ENCODE measurements at regions not wholly inside any gene's neighbourhood (a gene's known extent, or its start where the extent isn't known, plus 50 kb on each side); places are given as distances from the start of the nearest gene placed in this dataset.
A peak's percentile ranks its signal among the peaks of the same experiment; 100 is the strongest.
"Not testable (repeated sequence)": the region's sequence is repeated elsewhere in the genome, so short reads cannot be mapped to it uniquely, and the experiment has no call there.

DNA sequence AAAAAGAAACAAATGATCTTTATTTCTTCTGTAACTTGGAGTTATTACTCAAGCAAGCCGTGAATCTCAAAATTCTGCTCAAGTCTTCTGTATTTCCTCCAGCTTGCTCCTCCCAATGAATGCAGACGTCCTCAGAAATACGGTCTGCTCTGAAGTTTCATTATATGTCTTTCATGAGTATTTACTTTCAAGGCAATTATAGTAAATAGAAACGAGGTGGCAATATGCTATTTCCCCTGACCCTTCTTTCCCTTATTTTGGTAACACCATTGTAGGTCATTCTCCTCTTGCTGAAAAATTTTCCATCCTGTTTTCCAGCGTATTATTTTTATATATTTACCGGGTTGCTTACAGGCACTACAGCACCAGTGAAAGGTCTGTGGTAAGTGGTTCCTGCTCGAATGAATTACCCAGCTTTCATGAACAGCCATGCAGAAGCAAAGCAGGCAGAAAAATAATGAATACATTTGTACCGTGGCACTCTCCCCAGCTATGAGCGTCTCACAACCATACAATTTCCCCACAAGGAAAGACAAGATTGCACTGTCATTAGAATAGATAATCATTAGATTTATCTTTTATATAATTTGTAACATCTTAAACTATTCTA is 350.9 kb upstream of the PKN2 start:
- Histone ChIP-seq H3K9me3 (ENCODE audit: control insufficient read depth, insufficient read depth, low read depth, low read length) (no peaks in the 10 kb centered on the region), H3K79me2 (ENCODE audit: control insufficient read depth, insufficient read depth, low read length) (no peaks in the 10 kb centered on the region), H3K4me3 (replicated peaks in 1 of 4; ENCODE audit: control extremely low read depth in 1 of 4, insufficient read depth in 1 of 4, low read depth in 3 of 4, low read length in 4 of 4) (peak overlapping the region in 2 of 4 experiments; percentile 17 to 64), H3K4me1 (ENCODE audit: control insufficient read depth, extremely low read depth, insufficient read depth, low read length) (no peaks in the 10 kb centered on the region), H2AFZ (ENCODE audit: low read length) (peak overlapping the region; percentile 33), H3K36me3 (ENCODE audit: control insufficient read depth, insufficient read depth, low read length) (no peaks in the 10 kb centered on the region), H3K9ac (ENCODE audit: insufficient read depth, low read length) (no peak overlapping the region), H3K4me2 (ENCODE audit: extremely low read depth, insufficient read depth, low read length) (peak overlapping the region; percentile 46), H3K27ac (ENCODE audit: insufficient read depth, low read length) (no peak overlapping the region), H4K20me1 (ENCODE audit: control insufficient read depth, extremely low read depth, insufficient read depth, low read length) (no peaks in the 10 kb centered on the region), H3K27me3 (ENCODE audit: control insufficient read depth, insufficient read depth, low read length) (no peaks in the 10 kb centered on the region)
- TF ChIP-seq, protein P1, sequence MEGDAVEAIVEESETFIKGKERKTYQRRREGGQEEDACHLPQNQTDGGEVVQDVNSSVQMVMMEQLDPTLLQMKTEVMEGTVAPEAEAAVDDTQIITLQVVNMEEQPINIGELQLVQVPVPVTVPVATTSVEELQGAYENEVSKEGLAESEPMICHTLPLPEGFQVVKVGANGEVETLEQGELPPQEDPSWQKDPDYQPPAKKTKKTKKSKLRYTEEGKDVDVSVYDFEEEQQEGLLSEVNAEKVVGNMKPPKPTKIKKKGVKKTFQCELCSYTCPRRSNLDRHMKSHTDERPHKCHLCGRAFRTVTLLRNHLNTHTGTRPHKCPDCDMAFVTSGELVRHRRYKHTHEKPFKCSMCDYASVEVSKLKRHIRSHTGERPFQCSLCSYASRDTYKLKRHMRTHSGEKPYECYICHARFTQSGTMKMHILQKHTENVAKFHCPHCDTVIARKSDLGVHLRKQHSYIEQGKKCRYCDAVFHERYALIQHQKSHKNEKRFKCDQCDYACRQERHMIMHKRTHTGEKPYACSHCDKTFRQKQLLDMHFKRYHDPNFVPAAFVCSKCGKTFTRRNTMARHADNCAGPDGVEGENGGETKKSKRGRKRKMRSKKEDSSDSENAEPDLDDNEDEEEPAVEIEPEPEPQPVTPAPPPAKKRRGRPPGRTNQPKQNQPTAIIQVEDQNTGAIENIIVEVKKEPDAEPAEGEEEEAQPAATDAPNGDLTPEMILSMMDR (conservative IDR thresholded peaks at IDR 0.05 in 1 of 2, IDR thresholded peaks at IDR 0.05 in 1 of 2; ENCODE audit: low read depth in 1 of 2, low read length in 2 of 2) = no peak
- no peak for TF ChIP-seq EZH2 (IDR thresholded peaks at IDR 0.05; ENCODE audit: low read length, missing control alignments)
- peak in 1 of 2 donors; percentile 27 for DNase-seq (ENCODE audit: low read depth in 2 of 2)

DNA sequence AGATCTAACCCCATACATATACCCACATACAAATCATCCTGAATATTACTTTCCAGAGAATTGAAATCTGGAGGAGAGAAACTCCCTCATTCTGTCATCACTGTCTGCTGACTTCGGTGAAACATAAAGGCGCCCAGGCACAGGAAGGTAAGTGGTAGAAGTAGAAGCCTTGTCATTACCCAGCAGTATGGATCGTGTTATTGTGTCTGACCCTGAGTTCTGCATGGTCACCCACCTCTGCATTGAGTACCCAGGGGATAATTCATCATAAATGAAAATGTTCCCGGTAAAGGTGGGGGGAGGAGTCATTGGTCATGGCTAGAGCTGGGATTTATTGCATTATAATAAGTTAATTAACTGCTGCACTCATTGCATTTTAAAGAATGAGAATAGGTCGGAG is 342.6 kb upstream of the PKN2 start:
- Histone ChIP-seq H3K79me2 (ENCODE audit: control insufficient read depth, insufficient read depth, low read length) (no peaks in the 10 kb centered on the region), H3K9me3 (ENCODE audit: control insufficient read depth, insufficient read depth, low read depth, low read length) (no peaks in the 10 kb centered on the region), H3K9ac (ENCODE audit: insufficient read depth, low read length) (no peak overlapping the region), H2AFZ (ENCODE audit: low read length) (no peak overlapping the region), H3K4me2 (ENCODE audit: extremely low read depth, insufficient read depth, low read length) (no peak overlapping the region), H3K36me3 (ENCODE audit: control insufficient read depth, insufficient read depth, low read length) (no peaks in the 10 kb centered on the region), H3K4me3 (replicated peaks in 1 of 4; ENCODE audit: control extremely low read depth in 1 of 4, insufficient read depth in 1 of 4, low read depth in 3 of 4, low read length in 4 of 4) (no peak overlapping the region), H3K4me1 (ENCODE audit: control insufficient read depth, extremely low read depth, insufficient read depth, low read length) (no peaks in the 10 kb centered on the region), H3K27me3 (ENCODE audit: control insufficient read depth, insufficient read depth, low read length) (no peaks in the 10 kb centered on the region), H3K27ac (ENCODE audit: insufficient read depth, low read length) (no peak overlapping the region), H4K20me1 (ENCODE audit: control insufficient read depth, extremely low read depth, insufficient read depth, low read length) (no peaks in the 10 kb centered on the region)
- DNase-seq (ENCODE audit: low read depth in 2 of 2) = no peak
- TF ChIP-seq, protein P1 (conservative IDR thresholded peaks at IDR 0.05 in 1 of 2, IDR thresholded peaks at IDR 0.05 in 1 of 2; ENCODE audit: low read depth in 1 of 2, low read length in 2 of 2) = no peak
- TF ChIP-seq EZH2 (IDR thresholded peaks at IDR 0.05; ENCODE audit: low read length, missing control alignments) = no peak

DNA sequence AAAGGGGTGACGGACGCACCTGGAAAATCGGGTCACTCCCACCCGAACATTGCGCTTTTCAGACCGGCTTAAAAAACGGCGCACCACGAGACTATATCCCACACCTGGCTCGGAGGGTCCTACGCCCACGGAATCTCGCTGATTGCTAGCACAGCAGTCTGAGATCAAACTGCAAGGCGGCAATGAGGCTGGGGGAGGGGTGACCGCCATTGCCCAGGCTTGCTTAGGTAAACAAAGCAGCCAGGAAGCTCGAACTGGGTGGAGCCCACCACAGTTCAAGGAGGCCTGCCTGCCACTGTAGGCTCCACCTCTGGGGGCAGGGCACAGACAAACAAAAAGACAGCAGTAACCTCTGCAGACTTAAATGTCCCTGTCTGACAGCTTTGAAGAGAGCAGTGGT is 342.0 kb upstream of the PKN2 start:
- not testable (repeated sequence) for H3K27ac ChIP-seq (ENCODE audit: insufficient read depth, low read length); H3K9me3 ChIP-seq (ENCODE audit: control insufficient read depth, insufficient read depth, low read depth, low read length); DNase-seq (ENCODE audit: low read depth in 2 of 2); H3K4me2 ChIP-seq (ENCODE audit: extremely low read depth, insufficient read depth, low read length); H3K9ac ChIP-seq (ENCODE audit: insufficient read depth, low read length); H2AFZ ChIP-seq (ENCODE audit: low read length); H3K27me3 ChIP-seq (ENCODE audit: control insufficient read depth, insufficient read depth, low read length); H3K4me1 ChIP-seq (ENCODE audit: control insufficient read depth, extremely low read depth, insufficient read depth, low read length); H3K36me3 ChIP-seq (ENCODE audit: control insufficient read depth, insufficient read depth, low read length); H4K20me1 ChIP-seq (ENCODE audit: control insufficient read depth, extremely low read depth, insufficient read depth, low read length); H3K4me3 ChIP-seq (replicated peaks in 1 of 4; ENCODE audit: control extremely low read depth in 1 of 4, insufficient read depth in 1 of 4, low read depth in 3 of 4, low read length in 4 of 4); H3K79me2 ChIP-seq (ENCODE audit: control insufficient read depth, insufficient read depth, low read length)

Measured in fibroblast of lung (primary cell).